ENCODE measurements at regions not wholly inside any gene's neighbourhood (a gene's known extent, or its start where the extent isn't known, plus 50 kb on each side); places are given as distances from the start of the nearest gene placed in this dataset.

DNA sequence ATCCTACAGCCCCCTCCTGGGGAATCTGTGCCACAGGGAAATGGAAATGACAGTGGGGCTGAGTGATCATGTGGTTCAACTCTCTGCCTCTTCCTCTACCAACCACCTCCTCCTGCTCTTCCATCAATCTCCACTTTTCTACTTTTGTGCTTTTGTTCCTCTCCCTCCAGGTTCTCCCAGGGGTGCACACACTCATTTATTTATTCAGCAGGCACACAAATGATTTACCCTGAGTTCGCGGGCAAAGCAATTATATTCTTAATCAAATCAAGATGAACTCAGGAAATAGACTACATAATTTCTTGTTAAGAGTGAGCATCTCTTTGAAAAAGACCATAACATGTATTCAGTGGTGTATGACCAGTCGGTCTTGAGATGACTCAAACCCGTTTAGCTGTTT is 69.2 kb downstream of the VCX3A start:
- TF ChIP-seq, protein P1, sequence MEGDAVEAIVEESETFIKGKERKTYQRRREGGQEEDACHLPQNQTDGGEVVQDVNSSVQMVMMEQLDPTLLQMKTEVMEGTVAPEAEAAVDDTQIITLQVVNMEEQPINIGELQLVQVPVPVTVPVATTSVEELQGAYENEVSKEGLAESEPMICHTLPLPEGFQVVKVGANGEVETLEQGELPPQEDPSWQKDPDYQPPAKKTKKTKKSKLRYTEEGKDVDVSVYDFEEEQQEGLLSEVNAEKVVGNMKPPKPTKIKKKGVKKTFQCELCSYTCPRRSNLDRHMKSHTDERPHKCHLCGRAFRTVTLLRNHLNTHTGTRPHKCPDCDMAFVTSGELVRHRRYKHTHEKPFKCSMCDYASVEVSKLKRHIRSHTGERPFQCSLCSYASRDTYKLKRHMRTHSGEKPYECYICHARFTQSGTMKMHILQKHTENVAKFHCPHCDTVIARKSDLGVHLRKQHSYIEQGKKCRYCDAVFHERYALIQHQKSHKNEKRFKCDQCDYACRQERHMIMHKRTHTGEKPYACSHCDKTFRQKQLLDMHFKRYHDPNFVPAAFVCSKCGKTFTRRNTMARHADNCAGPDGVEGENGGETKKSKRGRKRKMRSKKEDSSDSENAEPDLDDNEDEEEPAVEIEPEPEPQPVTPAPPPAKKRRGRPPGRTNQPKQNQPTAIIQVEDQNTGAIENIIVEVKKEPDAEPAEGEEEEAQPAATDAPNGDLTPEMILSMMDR (IDR thresholded peaks at IDR 0.05) = no peak
- ATAC-seq (no peak), DNase-seq (ENCODE audit: low read depth, low spot score) (no peak)
- POLR2A ChIA-PET = no interaction called here
- CTCF ChIA-PET = no interaction called here
- H3K36me3 ChIP-seq (ENCODE audit: control insufficient read depth, insufficient read depth, low read length) = no peaks in the 10 kb centered on the region
- in situ Hi-C loops (cut with HindIII; ENCODE audit: low pct_unique_long_range_greater_than_20kb, low sequenced_read_pairs) = no loop called here
- H3K9me3 ChIP-seq (ENCODE audit: control insufficient read depth, insufficient read depth, low read depth, low read length) = no peaks in the 10 kb centered on the region
- H3K4me3 ChIP-seq (ENCODE audit: low read depth in 2 of 2, low read length in 2 of 2) = no peak overlapping the region
- H3K27ac ChIP-seq (ENCODE audit: low read length) = no peak overlapping the region
- intact Hi-C loops (cut with micrococcal nuclease; ENCODE audit: unreplicated experiment) = no loop called here
- BruUV-seq (replicated peaks) = no TSS peak
- H3K27me3 ChIP-seq (ENCODE audit: control insufficient read depth, insufficient read depth, low read length) = no peaks in the 10 kb centered on the region
- H3K4me1 ChIP-seq (ENCODE audit: control insufficient read depth, insufficient read depth, low read length) = no peaks in the 10 kb centered on the region

DNA sequence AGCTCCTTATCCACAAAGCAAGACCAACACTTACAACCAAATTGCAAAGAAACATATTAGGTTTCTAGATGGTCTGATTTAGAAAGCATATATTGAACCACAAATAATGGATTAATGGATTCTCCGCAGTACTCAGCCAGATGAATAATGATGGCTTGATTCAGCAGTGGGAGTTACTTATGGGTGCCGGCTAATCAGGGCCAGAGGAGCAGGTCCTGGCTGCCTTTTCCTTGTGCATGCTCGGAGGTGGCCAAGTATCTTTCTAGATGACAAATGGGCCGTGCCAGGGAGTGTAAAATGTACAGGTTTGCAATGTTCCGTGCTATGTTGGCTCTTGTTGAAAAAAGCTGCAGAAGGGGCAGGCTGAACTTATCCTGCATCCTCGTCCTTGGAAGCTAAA is 70.2 kb downstream of the VCX3A start:
- no peaks in the 10 kb centered on the region for H3K36me3 ChIP-seq (ENCODE audit: control insufficient read depth, insufficient read depth, low read length)
- POLR2A ChIA-PET = no interaction called here
- CTCF ChIA-PET = no interaction called here
- BruUV-seq (replicated peaks) = no TSS peak
- no peak overlapping the region for H3K27ac ChIP-seq (ENCODE audit: low read length)
- no peaks in the 10 kb centered on the region for H3K27me3 ChIP-seq (ENCODE audit: control insufficient read depth, insufficient read depth, low read length)
- no peaks in the 10 kb centered on the region for H3K4me1 ChIP-seq (ENCODE audit: control insufficient read depth, insufficient read depth, low read length)
- in situ Hi-C loops (cut with HindIII; ENCODE audit: low pct_unique_long_range_greater_than_20kb, low sequenced_read_pairs) (no loop called here), intact Hi-C loops (cut with micrococcal nuclease; ENCODE audit: unreplicated experiment) (no loop called here)
- no peak for ATAC-seq
- H3K4me3 ChIP-seq (ENCODE audit: low read depth in 2 of 2, low read length in 2 of 2) = no peak overlapping the region
- no peak for DNase-seq (ENCODE audit: low read depth, low spot score)
- H3K9me3 ChIP-seq (ENCODE audit: control insufficient read depth, insufficient read depth, low read depth, low read length) = no peaks in the 10 kb centered on the region
- TF ChIP-seq POLR2AphosphoS5 (IDR thresholded peaks at IDR 0.05; ENCODE audit: low read depth, low read length) (no peak), TCF7L2 (IDR thresholded peaks at IDR 0.05; ENCODE audit: low read depth, low read length) (no peak), SIN3A (IDR thresholded peaks at IDR 0.05; ENCODE audit: borderline replicate concordance, insufficient read depth, low read depth, low read length) (no peak)
- TF ChIP-seq, protein P1 (IDR thresholded peaks at IDR 0.05) = no peak
- TF ChIP-seq, protein P2, sequence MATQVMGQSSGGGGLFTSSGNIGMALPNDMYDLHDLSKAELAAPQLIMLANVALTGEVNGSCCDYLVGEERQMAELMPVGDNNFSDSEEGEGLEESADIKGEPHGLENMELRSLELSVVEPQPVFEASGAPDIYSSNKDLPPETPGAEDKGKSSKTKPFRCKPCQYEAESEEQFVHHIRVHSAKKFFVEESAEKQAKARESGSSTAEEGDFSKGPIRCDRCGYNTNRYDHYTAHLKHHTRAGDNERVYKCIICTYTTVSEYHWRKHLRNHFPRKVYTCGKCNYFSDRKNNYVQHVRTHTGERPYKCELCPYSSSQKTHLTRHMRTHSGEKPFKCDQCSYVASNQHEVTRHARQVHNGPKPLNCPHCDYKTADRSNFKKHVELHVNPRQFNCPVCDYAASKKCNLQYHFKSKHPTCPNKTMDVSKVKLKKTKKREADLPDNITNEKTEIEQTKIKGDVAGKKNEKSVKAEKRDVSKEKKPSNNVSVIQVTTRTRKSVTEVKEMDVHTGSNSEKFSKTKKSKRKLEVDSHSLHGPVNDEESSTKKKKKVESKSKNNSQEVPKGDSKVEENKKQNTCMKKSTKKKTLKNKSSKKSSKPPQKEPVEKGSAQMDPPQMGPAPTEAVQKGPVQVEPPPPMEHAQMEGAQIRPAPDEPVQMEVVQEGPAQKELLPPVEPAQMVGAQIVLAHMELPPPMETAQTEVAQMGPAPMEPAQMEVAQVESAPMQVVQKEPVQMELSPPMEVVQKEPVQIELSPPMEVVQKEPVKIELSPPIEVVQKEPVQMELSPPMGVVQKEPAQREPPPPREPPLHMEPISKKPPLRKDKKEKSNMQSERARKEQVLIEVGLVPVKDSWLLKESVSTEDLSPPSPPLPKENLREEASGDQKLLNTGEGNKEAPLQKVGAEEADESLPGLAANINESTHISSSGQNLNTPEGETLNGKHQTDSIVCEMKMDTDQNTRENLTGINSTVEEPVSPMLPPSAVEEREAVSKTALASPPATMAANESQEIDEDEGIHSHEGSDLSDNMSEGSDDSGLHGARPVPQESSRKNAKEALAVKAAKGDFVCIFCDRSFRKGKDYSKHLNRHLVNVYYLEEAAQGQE (IDR thresholded peaks at IDR 0.05; ENCODE audit: insufficient read depth in 1 of 2, low read depth in 2 of 2, low read length in 1 of 2) = no peak
